GM19025 (cell line): ENCODE measurements at regions not wholly inside any gene's neighbourhood (a gene's known extent, or its start where the extent isn't known, plus 50 kb on each side); places are given as distances from the start of the nearest gene placed in this dataset.
"Not testable (repeated sequence)": the region's sequence is repeated elsewhere in the genome, so short reads cannot be mapped to it uniquely, and the experiment has no call there.

Experiments used
- ATAC-seq: cut with Tn5 transposase; IDR thresholded peaks from one replicate; pipeline ENCODE4 v1.9.1; 2021; ENCODE audit warnings: mild to moderate bottlenecking, low read depth, moderate library complexity; ENCODE audit not compliant: unreplicated experiment

DNA sequence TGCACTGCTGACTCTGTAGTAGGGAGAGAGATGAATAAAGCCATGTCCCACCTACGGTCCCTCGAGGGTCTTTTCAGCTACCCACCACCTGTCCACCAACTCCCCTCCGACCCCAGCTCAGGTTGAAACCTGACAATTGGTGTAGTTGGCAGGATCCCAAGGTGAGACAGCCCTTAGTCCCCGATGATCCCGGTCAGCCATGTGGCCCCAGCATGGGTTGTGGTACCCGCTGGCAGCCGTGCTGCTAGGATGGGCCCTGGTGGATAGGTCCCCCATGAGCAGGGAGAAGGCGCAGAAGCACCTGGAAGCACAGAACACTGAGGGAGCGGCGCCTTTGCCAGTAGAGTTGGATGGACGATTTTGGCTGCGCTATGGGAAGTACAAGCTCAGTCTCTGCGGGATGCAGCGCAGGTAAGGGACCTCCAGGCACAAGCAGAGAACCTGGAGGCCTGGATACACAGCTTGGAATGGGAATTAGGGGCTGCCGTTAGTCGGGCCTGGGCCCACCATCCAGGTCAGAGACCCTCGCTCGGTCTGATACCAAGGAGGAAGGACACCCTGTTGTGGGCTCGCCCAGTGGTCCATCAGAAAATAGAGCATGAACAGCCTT is 694.6 kb upstream of the AGA start:
- no peak for ATAC-seq

DNA sequence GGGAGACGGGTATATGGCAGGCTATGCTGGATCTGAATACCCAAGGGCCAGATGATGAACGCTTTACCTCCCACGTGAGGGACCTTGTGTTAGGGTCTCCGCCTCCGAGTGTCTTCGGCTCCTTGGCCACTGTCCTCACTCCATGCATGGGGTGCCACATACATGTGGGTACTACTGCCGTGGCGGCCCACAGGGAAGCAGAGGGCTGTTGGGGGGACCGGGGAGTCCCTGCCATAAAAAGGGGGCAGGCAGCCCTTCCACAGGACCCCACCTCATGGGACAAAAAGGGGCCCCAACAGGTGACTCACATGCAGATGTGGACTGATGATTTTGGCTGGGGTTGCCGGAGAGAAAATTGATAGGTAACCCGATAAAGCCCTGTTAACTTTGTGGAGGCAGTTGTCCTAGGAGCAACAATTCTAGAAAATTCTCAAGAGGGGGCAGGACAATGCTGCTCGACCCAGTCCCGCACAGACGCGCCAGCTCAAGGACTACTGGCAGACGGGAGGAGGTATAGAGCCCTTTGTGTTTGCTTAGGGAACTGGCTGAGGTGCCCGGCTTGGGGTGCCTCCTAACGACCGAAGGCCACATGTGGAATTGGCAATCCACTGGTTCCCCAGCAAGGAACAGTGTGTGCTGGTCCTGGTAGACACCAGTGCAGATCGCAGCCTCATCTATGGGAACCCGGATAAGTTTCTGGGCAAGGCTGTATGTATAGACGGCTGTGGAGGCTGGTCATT is 695.7 kb upstream of the AGA start:
- no peak for ATAC-seq

DNA sequence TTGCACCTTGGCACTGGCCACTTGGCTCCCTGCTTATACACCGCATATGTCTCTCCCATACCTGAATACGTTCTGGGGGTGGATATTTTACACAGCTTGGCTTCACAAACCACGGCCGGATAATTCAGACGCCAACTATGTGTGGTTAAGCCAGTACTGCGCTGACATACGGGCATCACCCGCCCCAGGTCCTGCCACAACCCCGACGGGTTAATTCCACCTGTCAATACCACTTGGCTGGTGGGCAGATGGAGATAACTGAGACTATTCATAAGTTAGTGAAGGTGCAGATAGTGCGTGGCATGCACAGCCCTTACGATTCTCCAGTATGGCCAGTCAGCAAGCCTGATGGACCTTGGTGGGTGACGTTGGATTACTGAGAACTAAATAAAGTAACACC is 696.3 kb upstream of the AGA start:
- ATAC-seq = no peak

DNA sequence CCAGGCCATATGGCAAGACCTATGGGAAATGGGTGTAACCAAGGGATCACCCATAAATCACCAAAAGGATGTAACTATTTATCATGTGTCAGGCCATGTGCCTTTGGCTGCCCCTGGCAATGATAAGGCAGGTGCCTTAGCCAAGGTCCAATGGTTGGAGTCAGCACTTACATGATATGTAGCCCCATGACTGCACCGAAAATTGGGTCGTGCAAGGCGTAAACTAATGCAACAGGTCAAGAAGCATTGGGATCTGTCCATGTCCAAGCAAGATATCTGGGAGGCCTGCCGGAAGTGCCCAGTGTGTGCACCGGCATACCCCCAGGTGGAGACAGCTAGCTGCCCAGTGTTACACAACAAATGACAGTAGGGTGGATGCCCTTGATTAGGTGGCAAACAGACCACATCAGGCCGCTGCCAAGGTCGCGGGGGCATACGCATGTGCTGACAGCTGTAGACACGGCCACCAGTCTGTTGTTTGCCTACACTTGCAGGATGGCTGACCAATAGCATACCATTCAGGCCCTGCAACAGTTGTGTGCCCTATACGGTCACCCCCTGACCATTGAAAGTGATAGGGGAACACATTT is 698.2 kb upstream of the AGA start:
- ATAC-seq = no peak

GRCh38 chr4:178142724-178143123 is 700.5 kb upstream of the AGA start:
- no peak for ATAC-seq

DNA sequence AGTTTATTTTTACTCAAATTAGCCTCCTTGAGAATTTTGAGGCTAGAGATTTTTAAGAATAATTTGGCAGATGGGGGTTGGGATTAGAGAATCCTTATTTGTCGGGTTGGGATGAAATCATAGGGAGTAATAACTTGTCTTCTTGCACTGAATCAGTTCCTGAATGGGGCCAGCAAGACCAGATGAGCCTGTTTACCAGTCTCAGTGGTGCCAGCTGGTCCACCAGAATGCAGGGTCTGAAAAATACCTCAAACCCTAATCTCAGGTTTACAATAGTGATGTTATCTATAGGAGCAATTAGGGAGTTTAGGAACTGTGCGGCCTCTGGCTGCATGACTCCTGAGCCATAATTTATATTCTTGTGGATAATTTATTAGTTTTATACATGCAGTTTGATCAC is 705.9 kb upstream of the AGA start:
- ATAC-seq = no peak

- no peak for ATAC-seq
These were observed 723.2 kb upstream of the AGA start for GRCh38 chr4:178165251-178165950.

DNA sequence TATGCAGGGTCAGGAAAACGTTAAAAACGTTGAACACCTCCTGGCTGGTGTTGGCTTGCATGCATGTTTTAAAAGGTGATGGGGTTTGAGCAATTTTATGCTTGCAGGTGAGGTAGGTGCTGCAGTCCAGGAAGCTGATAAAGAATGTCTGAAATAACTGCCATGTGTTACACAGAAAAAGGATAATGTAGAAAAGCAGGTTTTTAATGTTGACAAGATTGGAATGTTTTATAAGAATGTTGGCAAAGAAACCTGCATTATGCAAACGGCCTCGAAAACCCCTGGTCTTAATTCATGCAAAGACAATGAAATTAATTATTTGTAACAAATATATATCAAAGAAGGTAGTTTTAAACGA is 723.7 kb upstream of the AGA start:
- no peak for ATAC-seq

DNA sequence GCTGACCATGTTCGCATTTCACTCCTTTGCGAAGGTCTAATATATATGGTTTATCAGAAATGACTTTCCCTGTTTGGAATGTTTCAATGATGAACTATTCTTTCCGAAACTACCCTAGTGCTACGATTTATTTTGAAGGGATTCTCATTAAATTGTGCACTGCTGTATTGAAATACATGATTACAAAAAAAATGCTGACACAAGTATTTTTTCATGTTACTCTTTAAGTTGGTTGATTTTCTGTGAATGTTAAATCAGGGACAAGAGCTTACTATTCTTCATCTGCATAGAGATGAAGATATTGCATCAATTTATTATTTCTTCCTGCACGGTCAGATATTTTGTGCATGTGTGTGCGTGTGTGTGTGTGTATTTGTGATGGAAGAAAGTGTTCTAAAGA is 731.5 kb upstream of the AGA start:
- no peak for ATAC-seq

GRCh38 chr4:178174756-178175155 is 732.5 kb upstream of the AGA start:
- no peak for ATAC-seq

GRCh38 chr4:178185517-178185916 is 743.3 kb upstream of the AGA start:
- no peak for ATAC-seq

DNA sequence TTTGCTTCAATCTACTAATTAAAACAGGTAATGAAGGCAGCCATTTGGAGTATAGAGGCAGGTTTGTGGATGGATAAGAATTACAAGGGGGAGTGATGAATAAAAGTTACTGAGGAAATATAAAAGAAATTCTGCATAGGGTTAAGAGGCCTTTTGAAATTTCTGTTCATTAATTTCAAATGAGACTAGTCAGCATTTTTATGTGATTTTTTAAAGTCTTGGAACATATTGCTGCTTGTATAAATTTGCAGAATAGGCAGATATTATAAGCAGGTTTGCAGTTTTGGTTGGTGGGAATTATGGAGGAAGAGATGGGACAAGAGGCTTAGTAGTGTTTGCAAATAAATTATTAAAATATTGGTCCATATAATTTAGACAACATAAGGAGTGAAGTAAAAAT is 750.4 kb upstream of the AGA start:
- ATAC-seq = no peak

DNA sequence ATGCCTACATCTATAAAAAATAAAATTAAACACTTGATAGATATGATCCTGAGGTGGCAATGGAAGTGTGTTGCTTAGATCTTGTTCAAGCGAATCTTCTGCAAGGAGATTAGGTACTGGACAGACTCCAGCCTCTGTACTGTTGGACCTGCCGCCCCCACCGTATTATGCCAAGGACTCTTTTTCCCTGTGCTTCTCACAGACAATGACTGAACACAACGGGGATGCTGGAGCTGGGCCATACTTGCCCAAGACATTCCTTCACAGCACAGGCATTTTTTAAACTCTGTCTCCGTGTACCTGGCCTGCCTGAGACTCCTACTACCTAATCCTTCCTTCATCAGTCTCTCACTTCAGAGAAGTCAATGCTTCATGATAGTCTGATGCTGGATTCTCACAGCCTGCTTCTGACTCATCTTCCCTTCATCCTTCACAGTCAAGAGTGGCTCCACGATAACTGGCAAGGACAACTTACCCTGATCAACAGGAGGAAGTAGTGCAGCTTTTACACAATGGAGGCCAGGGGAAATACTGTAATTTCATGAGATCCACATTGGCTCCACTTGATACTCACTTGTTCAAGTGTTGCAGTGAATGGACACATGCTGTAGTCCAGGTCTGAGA is 754.6 kb upstream of the AGA start:
- ATAC-seq = no peak

- no peak for ATAC-seq
These were observed 756.5 kb upstream of the AGA start for GRCh38 chr4:178198691-178199090.

GRCh38 chr4:178202422-178202821 is 760.2 kb upstream of the AGA start:
- no peak for ATAC-seq

DNA sequence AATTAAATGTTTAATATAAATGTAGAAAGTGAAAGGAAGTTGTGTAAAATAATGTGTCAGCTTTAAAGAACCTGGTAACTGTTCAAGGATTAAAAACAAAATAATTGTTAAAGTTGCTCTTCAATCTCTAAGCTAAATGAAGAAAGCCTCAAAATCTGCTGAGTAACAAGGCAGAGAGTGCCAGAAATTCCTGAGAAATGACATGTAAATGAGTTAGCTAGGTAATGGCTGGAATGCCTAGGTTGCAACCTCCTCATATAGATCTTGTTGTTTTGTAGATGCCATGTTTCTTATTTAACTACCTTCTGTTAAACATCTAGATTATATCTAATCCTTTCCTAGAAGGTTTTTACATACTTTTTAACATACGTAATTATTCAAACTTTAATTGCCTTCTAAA is 763.6 kb upstream of the AGA start:
- ATAC-seq = no peak

GRCh38 chr4:178215309-178215708 is 773.1 kb upstream of the AGA start:
- no peak for ATAC-seq

DNA sequence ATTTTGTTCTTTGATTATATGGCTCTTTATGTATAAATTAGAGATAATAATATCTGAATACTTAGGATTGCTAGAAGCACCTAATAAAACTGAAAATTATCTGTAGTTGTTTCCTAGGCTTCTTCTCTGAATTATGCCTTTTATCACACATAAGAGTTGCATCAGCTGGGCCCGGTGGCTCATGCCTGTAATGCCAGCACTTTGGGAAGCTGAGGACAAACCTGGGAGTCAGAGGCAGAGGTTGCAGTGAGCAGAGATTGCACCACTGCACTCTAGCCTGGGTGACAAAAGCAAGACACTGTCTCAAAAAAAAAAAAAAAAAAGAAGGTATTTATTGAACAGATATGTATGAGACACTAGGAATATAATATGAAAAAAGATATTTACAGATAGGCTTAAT is 773.5 kb upstream of the AGA start:
- no peak for ATAC-seq

GRCh38 chr4:178226421-178226820 is 784.2 kb upstream of the AGA start:
- ATAC-seq = not testable (repeated sequence)

GRCh38 chr4:178233906-178234305 is 791.7 kb upstream of the AGA start:
- ATAC-seq = no peak

DNA sequence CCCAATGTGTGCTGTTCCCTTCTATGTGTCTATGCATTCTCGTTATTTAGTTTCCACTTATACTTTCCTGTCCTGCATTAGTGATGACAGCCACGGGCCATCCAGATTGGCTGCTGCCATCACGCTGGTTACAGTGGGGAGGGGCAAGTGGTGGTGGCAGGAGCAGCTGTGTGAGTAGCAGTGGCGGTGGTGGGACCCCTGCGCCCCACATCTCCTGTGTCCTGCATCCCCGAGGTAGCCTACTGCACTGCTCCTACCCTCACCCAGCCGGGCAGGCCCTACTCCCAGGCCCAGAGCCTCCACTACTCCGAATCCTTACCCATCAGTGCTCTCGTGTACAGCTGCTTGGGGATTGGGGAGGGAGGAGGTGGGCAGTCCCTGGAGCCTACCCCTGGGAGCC is 798.7 kb upstream of the AGA start:
- no peak for ATAC-seq
